Pancreas (tissue), 10 donors: ENCODE measurements at regions not wholly inside any gene's neighbourhood (a gene's known extent, or its start where the extent isn't known, plus 50 kb on each side); places are given as distances from the start of the nearest gene placed in this dataset.

Source experiments
- ATAC-seq, 4 donors: fragments of 200-7000 bp; cut with Tn5 transposase; one replicate each; pipeline versions ENCODE4 v1.8.0 to v1.9.1; 2020; ENCODE audit warnings: mild to moderate bottlenecking in 4 of 4, moderate library complexity in 4 of 4
- DNase-seq, 6 donors: peaks; one replicate each; pipeline ENCODE4 v3.0.0-alpha.2; 2020
- FAIRE-seq: peaks from 2 replicates; lab custom pipeline; 2012; peaks lifted over from hg19 to GRCh38; lab: Jason Lieb, UNC
- H3K27ac ChIP-seq, 4 donors: fragments of 200-600 bp; sonication (generic); 1 replicate in 3 of 4; 2 replicates in 1 of 4; pipeline versions ENCODE4 v1.5.0 to v1.8.0; 2020
- H3K27me3 ChIP-seq, 4 donors: fragments of 200-600 bp; one replicate each; pipeline ENCODE4 v1.8.0; 2021
- H3K36me3 ChIP-seq, 3 donors: fragments of 200-600 bp; sonication (generic) in 1 of 3; one replicate each; pipeline versions ENCODE4 v1.5.0 to v1.8.0; 2020 to 2021
- H3K4me1 ChIP-seq, 3 donors: fragments of 200-600 bp; one replicate each; pipeline ENCODE4 v1.8.0; 2021
- H3K4me3 ChIP-seq, 4 donors: fragments of 200-600 bp; sonication (generic) in 2 of 4; one replicate each; pipeline versions ENCODE4 v1.5.0 to v1.8.0; 2020 to 2021
- H3K9me3 ChIP-seq, 4 donors: fragments of 200-600 bp; one replicate each; pipeline ENCODE4 v1.8.0; 2021
- CTCF ChIP-seq, 4 donors: fragments of 200-600 bp; sonication (generic) in 3 of 4; IDR thresholded peaks; one replicate each; pipeline versions ENCODE4 v1.5.0 to v1.8.0; 2021; ENCODE audit warnings: antibody characterized with exemption in 4 of 4
- WGBS, 2 donors: extraction: QIAGEN DNeasy Blood & Tissue Kit; methylation state at CpG; one replicate each; pipeline ENCODE4 v1.1.7; 2013; 5-methylcytosine and 5-hydroxymethylcytosine counted together
- intact Hi-C, 3 donors: fragments of 100-400 bp; cut with DNase I; formaldehyde crosslinking; loops; one replicate each; pipeline versions ENCODE4 v1.11.1 to v1.14.2; 2022
- donor health status: healthy with polysubstance abuse.
- donor health status: DM: no; HTN: no; CAD: no; lungs with moderate emphysema.
- donor health status: DM: no; HTN: no; CAD: no.
- donor health status: control.
- donor health status: control.
- donor health status: Bipolar disorder and iron deficiency.
- donor health status: DM: yes; HTN: yes; CAD: no.
- donor health status: DM: no; HTN: no; CAD: no.
- donor health status: DM: no; HTN: no; CAD: no.
- donor health status: DM: yes; HTN: yes; CAD: no.

- Histone ChIP-seq H3K27me3 (no peaks in the 10 kb centered on the region), H3K36me3 (no peaks in the 10 kb centered on the region), H3K27ac (no peak overlapping the region), H3K9me3 (no peaks in the 10 kb centered on the region), H3K4me3 (no peak overlapping the region), H3K4me1 (no peaks in the 10 kb centered on the region)
- no peak for DNase-seq
- intact Hi-C loops, result no loop called here
- 44 to 54% methylated on average over 4 of the region's 4 CpGs for WGBS, 2 donors
- FAIRE-seq, result no peak
- ATAC-seq, result peak in 3 of 4 donors; percentile 53 to 58 (median 57)
- TF ChIP-seq CTCF (IDR thresholded peaks at IDR 0.05), result peak in 3 of 4 donors; percentile 40 to 42 (median 41)
Measured at GRCh38 chr12:87274594-87275245, 754.5 kb downstream of the C12orf50 start.

- intact Hi-C loops, result no loop called here
- no peak for DNase-seq
- no peaks in the 10 kb centered on the region for H3K27me3 ChIP-seq
- WGBS, 2 donors, result 88 to 90% methylated on average over 2 of the region's 2 CpGs
- H3K27ac ChIP-seq, result no peak overlapping the region
- H3K4me1 ChIP-seq, result no peaks in the 10 kb centered on the region
- no peak for FAIRE-seq
- H3K9me3 ChIP-seq, result no peaks in the 10 kb centered on the region
- H3K36me3 ChIP-seq, result no peaks in the 10 kb centered on the region
- H3K4me3 ChIP-seq, result no peak overlapping the region
- no peak for ATAC-seq
- TF ChIP-seq CTCF (IDR thresholded peaks at IDR 0.05), result no peak
Measured at GRCh38 chr12:87272851-87273250, 756.4 kb downstream of the C12orf50 start.

DNA sequence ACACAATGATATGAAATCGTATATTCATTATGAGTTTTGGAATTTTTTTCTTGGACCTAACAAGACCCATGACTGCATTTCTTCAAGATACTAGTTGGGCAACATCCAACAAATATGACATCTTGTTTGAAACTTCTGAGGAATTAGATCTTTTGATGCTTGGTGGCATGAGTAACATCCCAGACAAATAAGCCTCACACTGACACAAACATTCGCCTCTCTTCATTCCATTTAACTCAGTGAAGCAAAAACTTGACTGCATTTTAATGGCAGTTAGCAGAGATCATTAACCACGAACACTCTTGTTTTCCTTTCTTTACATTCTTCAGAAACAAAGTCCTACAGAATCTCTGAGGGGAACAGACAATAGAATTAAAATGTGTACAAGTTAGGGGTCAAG, 758.3 kb downstream of the C12orf50 start:
- Histone ChIP-seq H3K4me1 (no peaks in the 10 kb centered on the region), H3K27me3 (no peaks in the 10 kb centered on the region), H3K36me3 (no peaks in the 10 kb centered on the region), H3K9me3 (no peaks in the 10 kb centered on the region), H3K4me3 (no peak overlapping the region), H3K27ac (no peak overlapping the region)
- DNase-seq, result no peak
- intact Hi-C loops, result no loop called here
- FAIRE-seq, result no peak
- no peak for ATAC-seq
- 66% methylated on average over 3 of the region's 3 CpGs for WGBS, 2 donors
- no peak for TF ChIP-seq CTCF (IDR thresholded peaks at IDR 0.05)

GRCh38 chr12:87266305-87266704, 762.9 kb downstream of the C12orf50 start:
- Histone ChIP-seq H3K9me3 (no peaks in the 10 kb centered on the region), H3K27ac (no peak overlapping the region), H3K4me1 (no peaks in the 10 kb centered on the region), H3K4me3 (no peak overlapping the region), H3K36me3 (no peaks in the 10 kb centered on the region), H3K27me3 (no peaks in the 10 kb centered on the region)
- no peak for TF ChIP-seq CTCF (IDR thresholded peaks at IDR 0.05)
- intact Hi-C loops, result no loop called here
- no peak for FAIRE-seq
- peak in 1 of 4 donors; percentile 37 for ATAC-seq
- WGBS, 2 donors, result 50 to 64% methylated on average over 2 of the region's 2 CpGs
- DNase-seq, result no peak

- intact Hi-C loops, result no loop called here
- H3K9me3 ChIP-seq, result no peaks in the 10 kb centered on the region
- no peak for ATAC-seq
- no peak overlapping the region for H3K27ac ChIP-seq
- H3K27me3 ChIP-seq, result no peaks in the 10 kb centered on the region
- no peaks in the 10 kb centered on the region for H3K36me3 ChIP-seq
- FAIRE-seq, result no peak
- no peaks in the 10 kb centered on the region for H3K4me1 ChIP-seq
- TF ChIP-seq CTCF (IDR thresholded peaks at IDR 0.05), result no peak
- no peak overlapping the region for H3K4me3 ChIP-seq
- DNase-seq, result no peak
Measured at GRCh38 chr12:87259391-87259790, 769.8 kb downstream of the C12orf50 start.
